NCI-H446 (cell line): ENCODE measurements at regions not wholly inside any gene's neighbourhood (a gene's known extent, or its start where the extent isn't known, plus 50 kb on each side); places are given as distances from the start of the nearest gene placed in this dataset.
"Not testable (repeated sequence)": the region's sequence is repeated elsewhere in the genome, so short reads cannot be mapped to it uniquely, and the experiment has no call there.

Experiments used
- DNase-seq, 2 experiments: peaks; one replicate each; lab custom pipeline; 2025; lab: John Stamatoyannopoulos, UW

GRCh38 chrX:128973033-128973432 is 550.3 kb downstream of the SMARCA1 start:
- no peak for DNase-seq

GRCh38 chrX:128961290-128961689 is 562.0 kb downstream of the SMARCA1 start:
- DNase-seq, result no peak

GRCh38 chrX:128954697-128955096 is 568.6 kb downstream of the SMARCA1 start:
- not testable (repeated sequence) for DNase-seq

- DNase-seq, result no peak
Measured at GRCh38 chrX:128931071-128931470, 592.2 kb downstream of the SMARCA1 start.

GRCh38 chrX:128929271-128930057 is 593.8 kb downstream of the SMARCA1 start:
- no peak for DNase-seq

- no peak for DNase-seq
Measured at GRCh38 chrX:128928636-128929035, 594.7 kb downstream of the SMARCA1 start.

GRCh38 chrX:128927363-128927762 is 595.9 kb downstream of the SMARCA1 start:
- DNase-seq, result no peak

GRCh38 chrX:128906753-128907152 is 616.5 kb downstream of the SMARCA1 start:
- DNase-seq, result no peak

GRCh38 chrX:128901018-128901417 is 622.3 kb downstream of the SMARCA1 start:
- no peak for DNase-seq

- DNase-seq, result no peak
Measured at GRCh38 chrX:128897621-128898020, 625.7 kb downstream of the SMARCA1 start.

GRCh38 chrX:128891554-128891953 is 631.7 kb downstream of the SMARCA1 start:
- DNase-seq, result no peak

GRCh38 chrX:128884430-128884829 is 638.9 kb downstream of the SMARCA1 start:
- DNase-seq, result no peak

GRCh38 chrX:128883650-128884049 is 639.6 kb downstream of the SMARCA1 start:
- DNase-seq, result no peak

GRCh38 chrX:128870361-128870760 is 652.9 kb downstream of the SMARCA1 start:
- DNase-seq, result no peak

GRCh38 chrX:128862557-128862956 is 660.7 kb downstream of the SMARCA1 start:
- no peak for DNase-seq

- DNase-seq, result no peak
Measured at GRCh38 chrX:128848374-128848773, 674.9 kb downstream of the SMARCA1 start.

- DNase-seq, result no peak
Measured at GRCh38 chrX:128846385-128846784, 676.9 kb downstream of the SMARCA1 start.

GRCh38 chrX:128818690-128819089 is 704.6 kb downstream of the SMARCA1 start:
- DNase-seq, result no peak

- no peak for DNase-seq
Measured at GRCh38 chrX:128816919-128817318, 706.4 kb downstream of the SMARCA1 start.

GRCh38 chrX:128807367-128807766 is 715.9 kb downstream of the SMARCA1 start:
- DNase-seq, result no peak

- no peak for DNase-seq
Measured at GRCh38 chrX:128805236-128805635, 718.1 kb downstream of the SMARCA1 start.

- DNase-seq, result no peak
Measured at GRCh38 chrX:128804828-128805227, 718.5 kb downstream of the SMARCA1 start.

GRCh38 chrX:128800138-128800537 is 723.2 kb downstream of the SMARCA1 start:
- no peak for DNase-seq

GRCh38 chrX:128783139-128783538 is 730.9 kb upstream of the ACTRT1 start:
- not testable (repeated sequence) for DNase-seq
